DND-41 (cell line): ENCODE measurements at regions not wholly inside any gene's neighbourhood (a gene's known extent, or its start where the extent isn't known, plus 50 kb on each side); places are given as distances from the start of the nearest gene placed in this dataset.

Source experiments
- EZH2 ChIP-seq: IDR thresholded peaks from 3 replicates; pipeline ENCODE4 v1.6.1; 2012; ENCODE audit warnings: borderline replicate concordance, low read depth, mild to moderate bottlenecking, moderate library complexity, low read length, inconsistent platforms; ENCODE audit not compliant: severe bottlenecking
- TF ChIP-seq, protein P1 (sequence below): IDR thresholded peaks from 2 replicates; pipeline ENCODE4 v1.5.1; 2012; ENCODE audit warnings: borderline replicate concordance, low read length, moderate library complexity, mild to moderate bottlenecking; ENCODE audit not compliant: poor library complexity, severe bottlenecking; ENCODE audit errors: extremely low read depth

DNA sequence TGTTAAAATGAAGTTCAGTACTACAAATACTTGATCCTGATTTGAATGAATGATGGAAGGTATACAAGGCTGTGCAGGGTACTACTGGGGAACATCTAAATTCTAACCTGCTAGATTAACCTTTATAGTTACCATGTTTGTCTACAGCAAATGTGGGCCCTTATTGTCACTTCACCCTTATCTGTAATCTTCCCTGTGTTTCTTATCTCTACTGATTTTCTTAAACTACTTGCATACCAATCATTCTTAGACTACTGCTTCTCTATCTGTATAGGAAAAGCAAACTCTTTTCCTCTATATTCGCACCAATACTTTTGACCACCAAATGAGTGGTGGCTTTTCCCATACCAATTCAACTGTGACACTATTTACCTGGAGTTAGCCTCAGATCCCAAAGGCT, 210.7 kb downstream of the HINT1 start:
- TF ChIP-seq EZH2, result no peak
- TF ChIP-seq, protein P1, sequence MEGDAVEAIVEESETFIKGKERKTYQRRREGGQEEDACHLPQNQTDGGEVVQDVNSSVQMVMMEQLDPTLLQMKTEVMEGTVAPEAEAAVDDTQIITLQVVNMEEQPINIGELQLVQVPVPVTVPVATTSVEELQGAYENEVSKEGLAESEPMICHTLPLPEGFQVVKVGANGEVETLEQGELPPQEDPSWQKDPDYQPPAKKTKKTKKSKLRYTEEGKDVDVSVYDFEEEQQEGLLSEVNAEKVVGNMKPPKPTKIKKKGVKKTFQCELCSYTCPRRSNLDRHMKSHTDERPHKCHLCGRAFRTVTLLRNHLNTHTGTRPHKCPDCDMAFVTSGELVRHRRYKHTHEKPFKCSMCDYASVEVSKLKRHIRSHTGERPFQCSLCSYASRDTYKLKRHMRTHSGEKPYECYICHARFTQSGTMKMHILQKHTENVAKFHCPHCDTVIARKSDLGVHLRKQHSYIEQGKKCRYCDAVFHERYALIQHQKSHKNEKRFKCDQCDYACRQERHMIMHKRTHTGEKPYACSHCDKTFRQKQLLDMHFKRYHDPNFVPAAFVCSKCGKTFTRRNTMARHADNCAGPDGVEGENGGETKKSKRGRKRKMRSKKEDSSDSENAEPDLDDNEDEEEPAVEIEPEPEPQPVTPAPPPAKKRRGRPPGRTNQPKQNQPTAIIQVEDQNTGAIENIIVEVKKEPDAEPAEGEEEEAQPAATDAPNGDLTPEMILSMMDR, result no peak
